K562 (cell line): ENCODE measurements at regions not wholly inside any gene's neighbourhood (a gene's known extent, or its start where the extent isn't known, plus 50 kb on each side); places are given as distances from the start of the nearest gene placed in this dataset.

Experiments used
- ATF4 ChIP-seq: fragments of 450-650 bp; formaldehyde crosslinking; IDR thresholded peaks from 2 replicates; pipeline ENCODE4 v1.4.0; 2022; ENCODE audit warnings: mild to moderate bottlenecking, moderate library complexity
- CBFB ChIP-seq: sonication (generic); formaldehyde crosslinking; IDR thresholded peaks from 2 replicates; pipeline ENCODE4 v1.4.0; 2020; ENCODE audit warnings: mild to moderate bottlenecking, missing genetic modification reagents
- CHAMP1 ChIP-seq: fragments of 450-650 bp; IDR thresholded peaks from 2 replicates; pipeline ENCODE4 v1.6.1; 2016; ENCODE audit warnings: mild to moderate bottlenecking
- CREB1 ChIP-seq, 2 experiments: sonication (generic) in 1 of 2; formaldehyde crosslinking in 1 of 2; IDR thresholded peaks; 2 replicates each; pipeline versions ENCODE4 v1.6.1 to v1.8.0; 2012 to 2022; ENCODE audit warnings: inconsistent platforms in 1 of 2, mild to moderate bottlenecking in 1 of 2, missing genetic modification reagents in 1 of 2, moderate library complexity in 1 of 2
- CREB3L1 ChIP-seq: fragments of 450-650 bp; IDR thresholded peaks from 2 replicates; pipeline ENCODE4 v1.6.1; 2014; ENCODE audit warnings: low read depth, mild to moderate bottlenecking, moderate library complexity, borderline replicate concordance
- DMBX1 ChIP-seq: fragments of 250-450 bp; sonication (Bioruptor Pico); IDR thresholded peaks from 2 replicates; pipeline ENCODE4 v1.8.0; 2022; ENCODE audit warnings: inconsistent platforms, mild to moderate bottlenecking, moderate library complexity, borderline replicate concordance
- FOXP4 ChIP-seq: sonication (generic); formaldehyde crosslinking; IDR thresholded peaks from 2 replicates; pipeline ENCODE4 v1.8.0; 2022; ENCODE audit warnings: mild to moderate bottlenecking, missing genetic modification reagents, borderline replicate concordance
- RBM17 ChIP-seq: fragments of 200-400 bp; formaldehyde crosslinking; IDR thresholded peaks from 2 replicates; pipeline ENCODE4 v1.6.1; 2017; ENCODE audit warnings: low read depth, mild to moderate bottlenecking, low read length, borderline replicate concordance
- SRSF1 ChIP-seq: fragments of 200-400 bp; formaldehyde crosslinking; IDR thresholded peaks from 2 replicates; pipeline ENCODE4 v1.6.1; 2017; ENCODE audit warnings: mild to moderate bottlenecking, low read depth, low read length, moderate library complexity
- ZNF124 ChIP-seq: sonication (generic); formaldehyde crosslinking; IDR thresholded peaks from 2 replicates; pipeline ENCODE4 v1.8.1; 2022; ENCODE audit warnings: missing genetic modification reagents
- ZNF146 ChIP-seq: IDR thresholded peaks from one replicate; pipeline ENCODE4 v1.6.1; 2018; ENCODE audit warnings: missing compliant biosample characterization; ENCODE audit not compliant: unreplicated experiment

- TF ChIP-seq FOXP4 (CRISPR knock-in tag) (no peak), ATF4 (no peak), CREB1 (IDR thresholded peaks at IDR 0.05) (no peak), CREB1 (CRISPR knock-in tag; IDR thresholded peaks at IDR 0.05) (no peak), CBFB (CRISPR knock-in tag) (no peak), ZNF146 (no peak), CHAMP1 (no peak), ZNF124 (CRISPR knock-in tag) (no peak), DMBX1 (no peak), RBM17 (no peak), CREB3L1 (no peak), SRSF1 (no peak)
Observed at GRCh38 chr10:131822013-131822691, 78.7 kb upstream of the PPP2R2D start (continued).
